Right renal cortex interstitium (tissue), 3 donors: ENCODE measurements at regions not wholly inside any gene's neighbourhood (a gene's known extent, or its start where the extent isn't known, plus 50 kb on each side); places are given as distances from the start of the nearest gene placed in this dataset.

Experiments used
- DNase-seq, 3 donors: peaks; one replicate each; pipeline ENCODE4 v3.0.0-alpha.2; 2013; ENCODE audit warnings: low read depth in 3 of 3, low spot score in 2 of 3

DNA sequence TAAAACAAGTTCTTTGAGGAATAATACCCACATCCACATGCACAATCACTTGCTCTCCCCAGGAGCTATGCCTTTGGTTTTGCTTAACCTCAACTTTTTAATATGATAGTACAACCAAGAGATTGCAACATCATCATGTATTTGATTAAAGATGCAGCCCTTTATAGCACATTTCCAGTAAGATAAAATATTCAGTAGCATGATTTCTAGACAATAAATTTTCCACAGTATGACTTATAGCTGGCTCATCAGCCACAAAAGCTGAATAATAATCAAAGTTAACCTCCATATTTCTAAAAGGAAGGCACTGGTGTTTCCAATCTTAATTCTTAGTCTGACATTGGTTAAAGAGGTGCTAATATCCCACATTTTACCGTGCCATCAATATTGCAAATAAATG lies 622.5 kb downstream of the TBL1XR1 start:
- no peak for DNase-seq

DNA sequence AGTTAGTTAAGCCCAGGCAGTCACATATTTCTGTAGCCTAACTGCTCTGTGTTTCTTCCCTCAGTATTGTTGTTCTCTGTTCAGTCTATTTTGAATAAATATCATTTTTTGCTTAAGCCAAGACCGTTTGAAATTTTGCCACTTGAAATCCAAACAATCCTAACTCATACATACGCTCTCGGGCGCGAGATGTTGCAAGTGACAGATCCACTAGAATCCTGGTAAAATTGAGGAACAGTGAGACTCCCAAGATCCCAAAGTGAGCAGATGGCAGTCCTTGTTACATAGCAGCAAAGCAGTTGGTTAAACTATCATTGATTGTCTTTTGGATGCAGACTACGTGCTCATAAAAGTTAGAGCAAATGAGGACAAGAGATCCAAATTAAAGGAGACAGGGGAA lies 625.4 kb downstream of the TBL1XR1 start:
- no peak for DNase-seq

- no peak for DNase-seq
Measured at GRCh38 chr3:176570992-176571391, 626.3 kb downstream of the TBL1XR1 start.

DNA sequence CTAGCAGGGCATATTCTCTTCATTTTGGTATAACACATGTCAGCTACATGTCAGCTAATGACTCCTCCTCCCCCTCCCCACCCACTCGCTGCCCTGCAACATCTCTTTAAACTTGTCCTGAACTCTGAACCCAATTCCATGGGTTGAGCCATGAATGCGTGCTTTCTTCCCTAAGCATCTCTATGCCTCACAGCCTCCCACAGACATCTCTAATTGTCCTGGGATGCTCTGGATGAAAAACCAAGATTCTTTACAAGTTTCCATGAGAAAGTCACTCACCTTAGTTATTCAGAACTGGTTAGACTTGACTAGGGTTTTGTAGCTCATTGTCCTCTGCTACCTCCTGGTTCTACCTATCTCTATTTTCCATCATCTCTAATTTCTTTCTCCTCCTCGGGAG lies 629.1 kb downstream of the TBL1XR1 start:
- DNase-seq, result no peak

- no peak for DNase-seq
Measured at GRCh38 chr3:176566757-176567156, 630.5 kb downstream of the TBL1XR1 start.

GRCh38 chr3:176562331-176562730 lies 635.0 kb downstream of the TBL1XR1 start:
- no peak for DNase-seq

DNA sequence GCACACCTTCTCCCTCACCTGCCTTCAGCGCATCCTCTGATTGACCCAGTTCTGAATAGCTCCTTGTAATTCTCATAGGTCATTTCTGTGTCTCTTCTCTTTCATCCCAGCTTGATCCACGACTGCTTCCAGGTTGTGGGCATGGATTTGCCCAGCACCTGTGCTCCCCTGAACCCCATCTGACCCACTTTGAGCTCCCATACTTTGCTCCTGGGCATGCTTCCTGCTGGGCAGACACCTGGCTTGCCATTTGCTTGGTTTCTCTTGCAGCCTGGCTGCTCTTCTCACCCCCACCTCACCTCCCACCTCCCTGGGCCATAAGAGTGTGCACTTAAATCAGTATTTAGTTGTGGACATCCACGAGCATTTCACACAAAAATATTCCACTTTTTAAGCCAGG lies 635.5 kb downstream of the TBL1XR1 start:
- DNase-seq, result no peak

GRCh38 chr3:176554791-176555654 lies 642.3 kb downstream of the TBL1XR1 start:
- DNase-seq, result peak in 1 of 3 donors; percentile 19

GRCh38 chr3:176554264-176554663 lies 643.0 kb downstream of the TBL1XR1 start:
- DNase-seq, result no peak

DNA sequence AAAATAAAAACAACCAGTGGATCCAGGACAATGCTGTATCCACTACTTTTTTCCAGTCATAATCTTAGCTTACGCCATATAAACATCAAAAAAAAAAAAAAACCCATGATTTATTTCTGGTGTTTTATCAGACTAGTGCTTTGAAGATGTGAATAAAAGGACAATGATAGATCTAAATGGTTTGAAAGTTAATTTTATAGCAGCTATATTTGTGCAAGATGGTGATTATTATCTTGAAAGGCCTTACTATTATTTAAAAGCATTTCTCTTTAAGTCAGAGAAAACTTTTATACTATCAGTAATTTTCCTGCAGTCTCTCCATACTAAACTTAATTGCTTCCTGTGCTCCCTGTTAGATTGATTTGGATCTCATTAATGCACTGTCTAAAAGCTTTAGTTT lies 670.3 kb downstream of the TBL1XR1 start:
- DNase-seq, result no peak

- no peak for DNase-seq
Measured at GRCh38 chr3:176526225-176526624, 671.1 kb downstream of the TBL1XR1 start.

DNA sequence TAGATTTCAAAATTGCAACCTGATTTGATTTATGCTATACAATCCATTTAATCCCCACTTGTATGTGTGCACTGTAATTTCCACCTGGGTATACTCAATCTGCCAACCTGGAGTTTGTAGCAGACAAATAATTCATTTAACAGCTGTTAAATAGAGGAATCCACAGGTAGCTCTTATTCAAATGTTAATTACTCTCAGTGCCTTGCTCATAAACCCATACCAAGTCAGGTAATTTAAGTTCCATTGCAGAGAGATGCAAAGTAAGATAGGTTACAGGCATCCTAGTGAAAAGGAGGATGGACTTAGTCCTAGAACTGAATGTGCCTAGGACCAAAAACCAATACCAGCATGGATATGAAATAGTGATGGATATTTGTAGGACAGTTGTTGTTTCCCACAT lies 674.2 kb downstream of the TBL1XR1 start:
- DNase-seq, result no peak

DNA sequence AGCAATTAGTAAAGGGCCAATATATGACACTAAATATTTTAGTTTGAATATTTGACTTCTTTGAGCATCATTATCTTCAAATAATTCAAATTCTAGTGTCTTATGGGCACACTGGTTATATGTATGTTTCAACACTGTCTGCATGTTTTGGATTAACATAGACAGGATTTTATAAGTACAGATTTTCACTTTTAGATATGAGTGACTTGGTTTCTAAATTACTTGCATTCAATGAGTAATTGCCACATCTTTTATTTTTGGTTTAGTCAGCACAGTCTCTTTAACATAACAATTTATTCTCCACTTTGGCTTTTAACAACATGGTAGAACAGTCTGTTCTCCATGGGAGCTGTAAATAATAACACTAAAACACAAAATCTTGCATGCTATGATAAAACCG lies 674.8 kb downstream of the TBL1XR1 start:
- DNase-seq, result no peak

DNA sequence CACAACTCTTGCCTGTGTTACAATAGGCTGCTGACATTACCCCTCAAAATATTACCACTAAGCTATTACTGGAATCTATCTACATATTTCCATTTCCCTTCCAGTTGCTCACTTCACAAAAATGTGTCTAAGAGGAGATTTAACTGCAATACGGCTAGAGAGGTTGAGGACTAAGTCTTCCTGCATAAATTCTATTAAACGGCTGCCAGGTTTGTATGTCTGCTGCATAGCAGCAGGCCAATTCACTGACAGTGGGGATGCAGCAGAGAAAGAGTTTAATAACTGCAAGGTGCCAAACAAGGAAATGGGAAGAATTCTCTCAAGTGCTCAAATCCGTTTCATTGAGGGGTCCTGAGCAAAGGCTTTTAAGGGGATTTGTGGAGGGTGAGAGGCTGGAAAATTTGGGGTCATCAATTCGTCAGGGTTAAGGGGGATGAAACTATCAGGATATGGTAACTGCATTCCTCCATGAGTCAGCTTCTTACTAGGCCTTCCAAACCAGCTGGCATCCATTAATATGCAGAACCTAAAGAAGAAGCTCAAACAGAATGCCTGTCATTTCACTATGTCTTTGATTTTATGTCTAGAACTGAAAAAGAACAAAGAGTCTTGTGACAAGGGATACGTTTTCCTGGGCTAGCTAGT lies 675.6 kb downstream of the TBL1XR1 start:
- DNase-seq, result no peak

- no peak for DNase-seq
Measured at GRCh38 chr3:176514297-176514696, 683.0 kb downstream of the TBL1XR1 start.

GRCh38 chr3:176513604-176514003 lies 683.7 kb downstream of the TBL1XR1 start:
- no peak for DNase-seq

DNA sequence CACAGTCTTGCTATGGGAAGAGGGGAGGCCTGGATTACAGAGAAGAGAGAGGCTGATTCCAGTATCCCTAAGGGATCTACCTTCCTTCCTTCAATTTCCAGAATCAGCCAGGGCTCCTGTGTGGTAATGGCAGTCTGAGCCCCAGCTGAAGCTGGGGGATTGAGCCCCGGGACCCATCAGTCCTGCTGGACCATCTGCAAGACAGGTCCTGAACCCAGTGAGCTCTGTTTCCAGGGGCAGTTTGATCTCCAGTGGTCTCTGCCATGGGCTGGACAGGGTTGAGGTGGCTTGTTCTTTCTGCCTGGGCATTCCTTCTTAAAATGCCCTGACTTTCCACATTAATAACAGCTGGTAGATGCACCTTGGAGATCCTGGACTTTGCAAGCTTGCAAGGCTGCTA lies 685.2 kb downstream of the TBL1XR1 start:
- DNase-seq, result no peak

DNA sequence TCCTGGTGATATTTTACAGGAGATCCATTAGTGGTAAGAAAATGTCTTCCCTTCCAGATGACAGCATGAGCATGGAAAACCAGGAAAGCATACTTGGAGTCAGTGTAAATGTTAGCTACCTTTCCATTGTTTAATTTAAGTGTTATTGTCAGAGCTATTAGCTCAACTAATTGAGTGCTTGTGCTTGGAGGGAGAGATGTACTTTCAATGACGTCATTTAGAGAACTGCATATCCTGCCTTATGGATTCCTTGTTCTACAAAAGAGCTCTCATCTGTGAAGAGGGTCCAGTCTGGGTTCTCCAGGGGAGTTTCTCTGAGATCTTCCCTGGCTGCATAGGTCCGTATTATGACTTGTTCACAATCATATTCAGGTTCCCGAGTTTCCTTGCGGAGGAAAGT lies 687.2 kb downstream of the TBL1XR1 start:
- DNase-seq, result no peak

- DNase-seq, result no peak
Measured at GRCh38 chr3:176505878-176506621, 691.2 kb downstream of the TBL1XR1 start.

- no peak for DNase-seq
Measured at GRCh38 chr3:176491084-176491483, 706.2 kb downstream of the TBL1XR1 start.

DNA sequence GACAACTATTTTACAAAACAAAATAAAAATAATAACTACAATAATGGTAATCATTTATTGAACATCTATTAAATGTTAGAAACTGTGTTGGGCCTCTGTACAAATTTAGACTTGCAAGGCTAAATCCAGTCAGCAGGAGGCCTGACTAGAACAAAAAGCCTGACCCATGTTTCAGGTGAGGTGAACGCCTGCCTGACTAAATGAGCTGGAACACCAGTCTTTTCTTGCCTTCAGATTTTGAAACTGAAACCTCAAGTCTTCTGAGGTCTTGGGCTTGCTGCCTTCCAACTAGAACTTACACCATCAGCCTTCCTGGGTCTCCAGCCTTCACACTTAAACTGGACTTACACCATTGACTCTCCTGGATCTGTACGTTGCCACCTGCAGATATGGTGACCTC lies 706.9 kb downstream of the TBL1XR1 start:
- DNase-seq, result no peak

DNA sequence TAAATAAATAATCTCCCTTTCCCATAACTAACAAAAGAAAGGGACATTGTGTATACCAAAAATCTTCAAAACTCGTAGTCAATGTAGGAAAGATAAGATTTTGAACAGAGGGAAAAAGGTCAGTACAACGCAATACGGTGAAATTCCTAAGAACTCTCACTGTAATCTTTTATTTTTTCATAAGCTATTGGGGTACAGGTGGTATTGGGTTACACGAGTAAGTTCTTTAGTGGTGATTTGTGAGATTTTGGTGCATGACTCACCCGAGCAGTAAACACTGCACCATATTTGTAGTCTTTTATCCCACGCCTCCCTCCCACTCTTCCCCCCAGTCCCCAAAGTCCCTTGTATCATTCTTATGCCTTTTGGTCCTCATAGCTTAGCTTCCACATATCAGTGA lies 718.0 kb downstream of the TBL1XR1 start:
- DNase-seq, result no peak
